Panc1 (cell line): ENCODE measurements at regions not wholly inside any gene's neighbourhood (a gene's known extent, or its start where the extent isn't known, plus 50 kb on each side); places are given as distances from the start of the nearest gene placed in this dataset.

Source experiments
- ATAC-seq: fragments of 200-7000 bp; cut with Tn5 transposase; 2 replicates; pipeline ENCODE4 v1.9.1; 2020; ENCODE audit warnings: mild to moderate bottlenecking, moderate library complexity
- BruUV-seq: library from RNA; stranded (reverse); fragments of 400-500 nt; replicated peaks from 2 replicates; lab custom pipeline; 2021; lab: Mats Ljungman, UMichigan
- CTCF ChIA-PET: fragments of 300-600 bp; sonication (Branson Sonifier 250); formaldehyde crosslinking; loops from one replicate; lab custom pipeline; 2022; ENCODE audit warnings: antibody characterized with exemption; lab: Charles Lee
- POLR2A ChIA-PET: fragments of 300-600 bp; sonication (Branson Sonifier 250); formaldehyde crosslinking; loops from one replicate; lab custom pipeline; 2022; ENCODE audit warnings: antibody characterized with exemption; lab: Charles Lee
- DNase-seq: peaks from one replicate; pipeline ENCODE4 v3.0.0-alpha.2; 2010; ENCODE audit warnings: low read depth, low spot score
- H3K27ac ChIP-seq: 2 replicates; pipeline ENCODE4 v1.5.1; 2011; ENCODE audit warnings: mild to moderate bottlenecking, low read length, inconsistent platforms
- H3K27me3 ChIP-seq: fragments of 200-500 bp; sonication (Bioruptor generic); 2 replicates; pipeline ENCODE4 v1.6.0; 2014; ENCODE audit warnings: low read length, inconsistent platforms; ENCODE audit not compliant: control insufficient read depth, insufficient read depth
- H3K36me3 ChIP-seq: fragments of 200-500 bp; sonication (Bioruptor generic); 2 replicates; pipeline ENCODE4 v1.5.1; 2014; ENCODE audit warnings: inconsistent platforms, mild to moderate bottlenecking, low read length, moderate library complexity; ENCODE audit not compliant: control insufficient read depth, insufficient read depth
- H3K4me1 ChIP-seq: 2 replicates; pipeline ENCODE4 v1.5.1; 2011; ENCODE audit warnings: inconsistent platforms, mild to moderate bottlenecking, low read length, moderate library complexity; ENCODE audit not compliant: control insufficient read depth, insufficient read depth
- H3K4me3 ChIP-seq, 2 experiments: 2 replicates each; pipeline ENCODE4 v1.5.1; 2011 to 2012; ENCODE audit warnings: low read depth in 2 of 2, low read length in 2 of 2, mild to moderate bottlenecking in 2 of 2, inconsistent platforms in 1 of 2, moderate library complexity in 1 of 2
- H3K9me3 ChIP-seq: fragments of 200-500 bp; sonication (Bioruptor generic); 2 replicates; pipeline ENCODE4 v1.5.1; 2014; ENCODE audit warnings: low read depth, mild to moderate bottlenecking, inconsistent platforms, low read length, moderate library complexity; ENCODE audit not compliant: control insufficient read depth, insufficient read depth
- CTCF ChIP-seq: fragments of 450-650 bp; IDR thresholded peaks from 2 replicates; pipeline ENCODE4 v1.5.1; 2017; ENCODE audit warnings: mild to moderate bottlenecking
- POLR2AphosphoS5 ChIP-seq: IDR thresholded peaks from 2 replicates; pipeline ENCODE4 v1.6.1; 2012; ENCODE audit warnings: mild to moderate bottlenecking, low read depth, low read length, moderate library complexity
- SIN3A ChIP-seq: IDR thresholded peaks from 2 replicates; pipeline ENCODE4 v1.6.1; 2012; ENCODE audit warnings: low read depth, mild to moderate bottlenecking, low read length, moderate library complexity, borderline replicate concordance; ENCODE audit not compliant: insufficient read depth
- TCF7L2 ChIP-seq: IDR thresholded peaks from 2 replicates; pipeline ENCODE4 v1.6.1; 2011; ENCODE audit warnings: mild to moderate bottlenecking, low read depth, low read length, inconsistent platforms
- in situ Hi-C: cut with HindIII; loops from 2 replicates; pipeline ENCODE4 v1.10.0; 2016; ENCODE audit warnings: low sequenced_read_pairs, low pct_unique_long_range_greater_than_20kb
- intact Hi-C: fragments of 100-400 bp; cut with micrococcal nuclease; formaldehyde crosslinking; loops from one replicate; pipeline ENCODE4 v1.10.0; 2022; ENCODE audit not compliant: unreplicated experiment
- TF ChIP-seq, protein P1 (sequence below), 2 experiments: IDR thresholded peaks; 2 replicates each; pipeline ENCODE4 v1.6.1; 2011 to 2012; ENCODE audit warnings: low read depth in 2 of 2, control low read depth in 1 of 2, low read length in 1 of 2, mild to moderate bottlenecking in 1 of 2, moderate library complexity in 1 of 2; ENCODE audit not compliant: insufficient read depth in 1 of 2

GRCh38 chr14:98844456-98844855 is 427.5 kb downstream of the BCL11B start:
- POLR2A ChIA-PET = no interaction called here
- Histone ChIP-seq H3K36me3 (no peaks in the 10 kb centered on the region), H3K4me1 (no peaks in the 10 kb centered on the region), H3K27me3 (no peaks in the 10 kb centered on the region), H3K9me3 (no peaks in the 10 kb centered on the region), H3K27ac (no peak overlapping the region), H3K4me3 (no peak overlapping the region)
- DNase-seq (no peak), ATAC-seq (no peak)
- TF ChIP-seq TCF7L2 = no peak
- intact Hi-C loops = no loop called here
- in situ Hi-C loops = no loop called here
- CTCF ChIA-PET = no interaction called here
- no TSS peak for BruUV-seq

DNA sequence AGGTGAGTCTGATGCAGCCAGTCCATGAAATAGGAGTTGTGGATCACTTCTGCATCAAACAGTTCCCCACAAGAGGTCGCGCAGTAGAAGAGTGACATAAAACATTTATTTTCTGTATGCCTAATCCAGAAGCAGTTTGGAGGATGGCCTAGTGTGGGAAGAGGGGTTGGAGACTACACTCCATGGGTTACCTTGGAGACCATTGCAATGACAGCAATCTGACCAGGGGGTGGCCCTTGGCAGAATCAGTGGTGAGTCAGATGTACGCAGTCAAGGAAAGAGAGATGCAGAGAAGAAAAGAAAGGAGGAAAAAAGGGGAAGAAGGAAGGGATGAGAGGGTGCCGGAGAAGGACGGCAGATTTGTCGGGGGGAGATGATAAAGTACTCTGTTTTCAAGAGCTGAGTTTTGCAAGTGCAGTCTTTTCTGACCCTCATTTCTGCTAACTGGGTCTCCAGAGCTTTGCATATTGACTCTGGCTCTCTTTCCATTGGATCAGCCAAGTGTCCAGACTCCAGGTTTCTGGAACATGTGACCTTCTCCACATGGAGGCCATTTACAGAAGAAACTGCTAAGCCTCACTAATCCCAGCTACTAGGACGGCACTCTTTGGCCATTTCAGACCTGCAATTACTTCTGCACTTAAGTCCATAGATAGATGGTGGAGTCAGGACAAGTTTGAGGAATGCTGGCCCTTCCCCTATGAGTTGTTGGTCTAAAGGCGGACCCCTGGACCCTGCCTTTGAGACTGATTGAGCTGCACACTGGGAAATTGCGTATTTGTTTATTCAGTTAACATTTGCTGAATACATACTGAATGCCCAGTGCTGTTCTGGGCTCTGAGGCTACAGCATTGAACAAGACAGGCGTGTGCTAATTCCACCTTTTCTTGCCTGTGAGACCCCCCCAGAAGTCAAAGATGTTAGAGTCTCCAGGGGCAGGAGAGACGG is 424.2 kb downstream of the BCL11B start:
- Histone ChIP-seq H3K27me3 (no peaks in the 10 kb centered on the region; the same call in 1 of the 2 replicates), H3K36me3 (no peaks in the 10 kb centered on the region), H3K4me3 (no peak overlapping the region), H3K4me1 (no peaks in the 10 kb centered on the region), H3K27ac (no peak overlapping the region), H3K9me3 (no peaks in the 10 kb centered on the region)
- ChIA-PET CTCF (no interaction called here), POLR2A (no interaction called here)
- no TSS peak for BruUV-seq
- ATAC-seq = no peak
- DNase-seq = no peak
- intact Hi-C loops = no loop called here
- in situ Hi-C loops = no loop called here
- TF ChIP-seq SIN3A (no peak), TCF7L2 (no peak), POLR2AphosphoS5 (no peak), CTCF (no peak)
- TF ChIP-seq, protein P1, sequence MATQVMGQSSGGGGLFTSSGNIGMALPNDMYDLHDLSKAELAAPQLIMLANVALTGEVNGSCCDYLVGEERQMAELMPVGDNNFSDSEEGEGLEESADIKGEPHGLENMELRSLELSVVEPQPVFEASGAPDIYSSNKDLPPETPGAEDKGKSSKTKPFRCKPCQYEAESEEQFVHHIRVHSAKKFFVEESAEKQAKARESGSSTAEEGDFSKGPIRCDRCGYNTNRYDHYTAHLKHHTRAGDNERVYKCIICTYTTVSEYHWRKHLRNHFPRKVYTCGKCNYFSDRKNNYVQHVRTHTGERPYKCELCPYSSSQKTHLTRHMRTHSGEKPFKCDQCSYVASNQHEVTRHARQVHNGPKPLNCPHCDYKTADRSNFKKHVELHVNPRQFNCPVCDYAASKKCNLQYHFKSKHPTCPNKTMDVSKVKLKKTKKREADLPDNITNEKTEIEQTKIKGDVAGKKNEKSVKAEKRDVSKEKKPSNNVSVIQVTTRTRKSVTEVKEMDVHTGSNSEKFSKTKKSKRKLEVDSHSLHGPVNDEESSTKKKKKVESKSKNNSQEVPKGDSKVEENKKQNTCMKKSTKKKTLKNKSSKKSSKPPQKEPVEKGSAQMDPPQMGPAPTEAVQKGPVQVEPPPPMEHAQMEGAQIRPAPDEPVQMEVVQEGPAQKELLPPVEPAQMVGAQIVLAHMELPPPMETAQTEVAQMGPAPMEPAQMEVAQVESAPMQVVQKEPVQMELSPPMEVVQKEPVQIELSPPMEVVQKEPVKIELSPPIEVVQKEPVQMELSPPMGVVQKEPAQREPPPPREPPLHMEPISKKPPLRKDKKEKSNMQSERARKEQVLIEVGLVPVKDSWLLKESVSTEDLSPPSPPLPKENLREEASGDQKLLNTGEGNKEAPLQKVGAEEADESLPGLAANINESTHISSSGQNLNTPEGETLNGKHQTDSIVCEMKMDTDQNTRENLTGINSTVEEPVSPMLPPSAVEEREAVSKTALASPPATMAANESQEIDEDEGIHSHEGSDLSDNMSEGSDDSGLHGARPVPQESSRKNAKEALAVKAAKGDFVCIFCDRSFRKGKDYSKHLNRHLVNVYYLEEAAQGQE (IDR thresholded peaks at IDR 0.05; ENCODE audit: insufficient read depth in 1 of 2, low read depth in 2 of 2, low read length in 1 of 2) = no peak

DNA sequence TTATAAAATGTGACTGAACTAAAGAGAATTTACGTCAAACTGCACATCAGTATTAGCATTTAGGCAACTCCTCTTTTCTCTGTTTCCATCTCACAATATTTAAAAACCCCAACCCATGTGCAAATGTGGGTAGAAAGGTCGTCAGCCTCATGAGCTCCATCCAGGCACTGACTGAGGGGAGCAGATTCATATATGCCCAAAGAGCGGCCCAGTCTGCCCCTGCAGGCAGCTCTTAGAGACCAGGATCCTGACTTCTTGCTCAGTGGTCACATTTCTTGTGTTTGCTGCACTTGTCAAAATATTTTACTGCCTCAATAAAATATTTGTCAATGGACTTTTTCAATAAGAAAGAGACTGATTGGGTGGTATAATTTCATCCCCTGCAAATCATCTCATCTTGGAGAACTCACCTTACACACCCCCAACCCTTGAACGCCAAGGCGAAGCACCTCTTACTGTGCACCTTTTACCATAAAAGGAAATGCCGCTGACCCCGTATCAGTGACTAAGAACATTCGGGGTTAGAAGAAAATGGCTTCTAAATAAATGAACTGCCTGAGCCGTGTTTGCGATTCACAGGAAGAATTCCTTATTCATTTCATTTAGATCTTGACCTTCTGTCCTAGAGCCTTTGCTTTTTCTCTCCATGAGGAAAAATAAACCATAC is 418.8 kb downstream of the BCL11B start:
- CTCF ChIA-PET = no interaction called here
- no peak for ATAC-seq

More for the DNA sequence above, 418.8 kb downstream of the BCL11B start:
- no peaks in the 10 kb centered on the region for H3K9me3 ChIP-seq
- no peak overlapping the region for H3K4me3 ChIP-seq
- in situ Hi-C loops = no loop called here
- intact Hi-C loops = no loop called here
- POLR2A ChIA-PET = no interaction called here
- no peak for TF ChIP-seq TCF7L2
- TF ChIP-seq SIN3A = no peak
- TF ChIP-seq CTCF = no peak
- TF ChIP-seq, protein P1 (IDR thresholded peaks at IDR 0.05; ENCODE audit: insufficient read depth in 1 of 2, low read depth in 2 of 2, low read length in 1 of 2) = no peak
- no peak for TF ChIP-seq POLR2AphosphoS5
- H3K36me3 ChIP-seq = no peaks in the 10 kb centered on the region
- no TSS peak for BruUV-seq
- DNase-seq = no peak
- H3K27me3 ChIP-seq = no peaks in the 10 kb centered on the region; the same call in 1 of the 2 replicates
- no peaks in the 10 kb centered on the region for H3K4me1 ChIP-seq
- no peak overlapping the region for H3K27ac ChIP-seq
